ENCODE measurements at regions not wholly inside any gene's neighbourhood (a gene's known extent, or its start where the extent isn't known, plus 50 kb on each side); places are given as distances from the start of the nearest gene placed in this dataset.

DNA sequence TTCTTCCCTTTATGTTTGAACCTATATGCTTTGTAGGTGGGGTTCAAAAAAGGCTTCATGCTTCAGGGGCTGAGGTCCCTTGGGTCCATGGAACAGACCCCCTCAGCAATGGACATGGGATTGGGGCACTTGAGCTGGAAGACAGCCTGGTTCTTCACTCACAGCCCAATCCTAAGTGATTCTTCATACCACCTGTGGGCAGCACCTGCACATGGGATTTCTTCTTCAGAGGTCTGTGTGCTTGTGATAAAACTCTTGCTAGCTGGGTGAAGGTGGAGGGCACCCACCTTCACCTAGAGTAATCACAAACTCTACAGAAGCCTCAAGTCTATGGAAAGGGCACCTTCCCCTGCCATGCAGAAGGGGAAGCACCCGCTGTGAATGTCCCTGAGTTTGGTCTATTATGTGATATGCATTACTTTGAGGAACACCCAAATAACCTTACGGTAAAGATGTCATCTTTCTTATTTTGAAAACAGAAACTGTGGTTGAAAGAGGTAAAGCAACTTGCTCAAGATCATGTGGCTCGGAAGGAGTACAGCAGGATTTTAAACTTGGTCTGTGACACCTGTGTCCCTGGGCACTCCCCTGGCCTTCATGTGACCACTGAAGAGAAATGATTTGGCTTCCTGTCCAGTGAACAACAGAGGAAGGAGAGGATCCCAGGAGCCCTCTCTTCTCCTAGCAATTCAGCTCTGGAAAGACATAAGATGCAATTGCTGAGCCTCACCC, 469.5 kb upstream of the ZMIZ1 start:
- Histone ChIP-seq H3K4me1 (no peaks in the 10 kb centered on the region), H3K27me3 (no peaks in the 10 kb centered on the region), H3K36me3 (no peaks in the 10 kb centered on the region), H3K9me3 (no peaks in the 10 kb centered on the region), H3K27ac (no peak overlapping the region), H3K4me3 (no peak overlapping the region)
- intact Hi-C loops (cut with DNase I): no loop called here
- DNase-seq (no peak), ATAC-seq (no peak), FAIRE-seq (no peak)
- TF ChIP-seq, protein P1, sequence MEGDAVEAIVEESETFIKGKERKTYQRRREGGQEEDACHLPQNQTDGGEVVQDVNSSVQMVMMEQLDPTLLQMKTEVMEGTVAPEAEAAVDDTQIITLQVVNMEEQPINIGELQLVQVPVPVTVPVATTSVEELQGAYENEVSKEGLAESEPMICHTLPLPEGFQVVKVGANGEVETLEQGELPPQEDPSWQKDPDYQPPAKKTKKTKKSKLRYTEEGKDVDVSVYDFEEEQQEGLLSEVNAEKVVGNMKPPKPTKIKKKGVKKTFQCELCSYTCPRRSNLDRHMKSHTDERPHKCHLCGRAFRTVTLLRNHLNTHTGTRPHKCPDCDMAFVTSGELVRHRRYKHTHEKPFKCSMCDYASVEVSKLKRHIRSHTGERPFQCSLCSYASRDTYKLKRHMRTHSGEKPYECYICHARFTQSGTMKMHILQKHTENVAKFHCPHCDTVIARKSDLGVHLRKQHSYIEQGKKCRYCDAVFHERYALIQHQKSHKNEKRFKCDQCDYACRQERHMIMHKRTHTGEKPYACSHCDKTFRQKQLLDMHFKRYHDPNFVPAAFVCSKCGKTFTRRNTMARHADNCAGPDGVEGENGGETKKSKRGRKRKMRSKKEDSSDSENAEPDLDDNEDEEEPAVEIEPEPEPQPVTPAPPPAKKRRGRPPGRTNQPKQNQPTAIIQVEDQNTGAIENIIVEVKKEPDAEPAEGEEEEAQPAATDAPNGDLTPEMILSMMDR (IDR thresholded peaks at IDR 0.05): no peak
- WGBS, 2 donors: 77 to 95% methylated on average over 3 of the region's 3 CpGs

DNA sequence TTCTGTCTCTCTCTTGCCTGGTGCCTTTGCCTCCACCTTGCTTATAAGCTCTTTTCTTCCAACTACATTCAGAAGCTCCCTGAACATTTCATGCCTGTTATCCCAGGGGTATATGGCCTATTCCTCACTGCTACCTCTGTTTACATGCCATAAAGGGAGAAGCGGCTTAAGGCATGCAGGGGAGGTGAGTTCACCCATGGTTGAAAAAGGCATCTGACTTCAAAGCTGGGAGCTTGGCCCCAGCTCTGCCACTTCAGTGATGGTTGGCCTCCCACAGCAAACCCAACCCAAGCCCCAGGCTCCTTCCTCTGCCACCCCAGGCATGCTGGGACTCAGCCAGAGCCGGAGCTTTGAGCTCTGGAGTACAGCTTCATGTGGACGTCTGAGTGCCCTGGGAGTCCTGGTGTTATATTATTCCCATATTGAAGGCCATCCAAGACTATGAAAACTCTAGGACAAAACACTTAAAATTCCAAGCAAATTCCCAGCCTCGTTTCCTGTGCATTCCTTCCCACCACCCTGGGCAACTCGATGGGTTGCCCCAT, 468.6 kb upstream of the ZMIZ1 start:
- no peaks in the 10 kb centered on the region for H3K27me3 ChIP-seq
- no peak for FAIRE-seq
- no peak overlapping the region for H3K4me3 ChIP-seq
- no peaks in the 10 kb centered on the region for H3K4me1 ChIP-seq
- intact Hi-C loops (cut with DNase I): no loop called here
- ATAC-seq: no peak
- no peaks in the 10 kb centered on the region for H3K36me3 ChIP-seq
- H3K27ac ChIP-seq: no peak overlapping the region
- no peaks in the 10 kb centered on the region for H3K9me3 ChIP-seq
- TF ChIP-seq, protein P1 (IDR thresholded peaks at IDR 0.05): no peak
- no peak for DNase-seq
- 66 to 68% methylated on average over 5 of the region's 5 CpGs for WGBS, 2 donors

- Histone ChIP-seq H3K4me3 (no peak overlapping the region), H3K9me3 (no peaks in the 10 kb centered on the region), H3K4me1 (no peaks in the 10 kb centered on the region), H3K36me3 (no peaks in the 10 kb centered on the region), H3K27me3 (no peaks in the 10 kb centered on the region), H3K27ac (no peak overlapping the region)
- TF ChIP-seq, protein P1 (IDR thresholded peaks at IDR 0.05): no peak
- ATAC-seq (no peak), DNase-seq (no peak), FAIRE-seq (no peak)
- intact Hi-C loops (cut with DNase I): no loop called here
- WGBS, 2 donors: 82 to 88% methylated on average over 3 of the region's 3 CpGs
Measured at GRCh38 chr10:78600740-78601139, 468.0 kb upstream of the ZMIZ1 start.

- no peak for FAIRE-seq
- 82 to 83% methylated on average over 12 of the region's 12 CpGs for WGBS, 2 donors
- Histone ChIP-seq H3K27ac (no peak overlapping the region), H3K4me1 (no peaks in the 10 kb centered on the region), H3K36me3 (no peaks in the 10 kb centered on the region), H3K9me3 (no peaks in the 10 kb centered on the region), H3K27me3 (no peaks in the 10 kb centered on the region), H3K4me3 (no peak overlapping the region)
- no peak for ATAC-seq
- no peak for DNase-seq
- intact Hi-C loops (cut with DNase I): no loop called here
- TF ChIP-seq, protein P1 (IDR thresholded peaks at IDR 0.05): no peak
Measured at GRCh38 chr10:78602201-78602932, 466.4 kb upstream of the ZMIZ1 start.

DNA sequence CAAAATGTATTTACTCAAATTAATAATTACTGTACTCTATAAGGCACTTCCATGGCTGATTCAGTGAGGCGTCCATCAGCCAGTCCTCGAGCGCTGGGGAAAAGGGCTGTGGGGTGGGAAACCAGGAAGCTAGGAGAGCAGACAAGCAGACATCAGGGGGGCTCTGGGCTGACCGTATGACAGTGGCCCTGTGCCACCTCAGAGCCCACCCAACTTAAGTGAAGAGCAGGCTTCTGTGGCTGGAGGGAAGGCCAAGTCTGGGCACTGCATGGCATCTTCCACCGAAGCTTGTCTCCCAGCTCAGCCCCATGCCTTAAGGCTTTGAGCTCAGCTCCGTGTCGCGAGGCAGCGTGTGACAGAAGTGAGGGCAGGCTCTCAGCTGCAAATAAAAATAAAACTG, 464.5 kb upstream of the ZMIZ1 start:
- TF ChIP-seq, protein P1 (IDR thresholded peaks at IDR 0.05): no peak

More for the DNA sequence above, 464.5 kb upstream of the ZMIZ1 start:
- Histone ChIP-seq H3K4me3 (no peak overlapping the region), H3K4me1 (no peaks in the 10 kb centered on the region), H3K36me3 (no peaks in the 10 kb centered on the region), H3K9me3 (no peaks in the 10 kb centered on the region), H3K27ac (no peak overlapping the region), H3K27me3 (no peaks in the 10 kb centered on the region)
- WGBS, 2 donors: 80 to 84% methylated on average over 9 of the region's 9 CpGs
- FAIRE-seq (no peak), ATAC-seq (no peak), DNase-seq (no peak)
- intact Hi-C loops (cut with DNase I): no loop called here

Data from pancreas (tissue), 10 donors.